GM12801 (cell line): ENCODE measurements at regions not wholly inside any gene's neighbourhood (a gene's known extent, or its start where the extent isn't known, plus 50 kb on each side); places are given as distances from the start of the nearest gene placed in this dataset.

Experiments used
- CTCF ChIP-seq: IDR thresholded peaks from one replicate; pipeline ENCODE4 v1.5.1; 2011; ENCODE audit warnings: control low read depth; ENCODE audit not compliant: insufficient read length; ENCODE audit errors: extremely low read depth

DNA sequence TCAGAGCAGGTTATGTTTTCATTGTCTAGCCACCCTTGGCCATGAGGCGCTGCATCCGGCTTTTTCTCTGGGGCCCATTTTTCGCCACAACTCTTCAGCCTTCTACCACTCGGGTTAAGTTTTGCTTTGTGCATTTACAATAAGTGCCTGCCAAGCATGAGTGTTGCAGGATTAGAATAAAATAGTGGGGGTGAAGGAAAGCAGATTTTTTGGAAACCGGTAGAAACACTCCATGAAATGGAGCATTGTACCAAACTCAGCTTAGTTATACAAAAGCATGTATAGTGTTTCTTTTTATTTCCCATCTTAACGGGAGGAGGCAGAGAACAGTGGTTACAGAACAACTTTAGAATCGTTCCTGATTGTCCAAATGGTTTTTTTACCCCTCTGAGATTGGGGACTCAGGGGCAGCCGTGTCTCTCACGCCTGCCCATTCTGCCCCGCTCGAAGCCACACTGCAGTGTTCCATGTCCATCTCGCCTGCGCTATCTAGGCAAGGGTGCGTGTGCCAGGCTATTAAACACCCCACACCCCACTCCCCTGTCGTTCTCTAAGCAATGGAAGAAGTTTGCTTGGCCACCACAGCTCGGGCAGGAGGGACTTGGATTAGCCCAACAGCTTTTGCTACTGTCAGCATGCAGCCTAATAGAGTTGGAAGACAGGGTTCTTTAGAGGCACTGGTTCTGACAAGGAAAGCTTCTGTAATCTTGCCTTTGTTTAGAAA lies 268.8 kb upstream of the WWC1 start:
- TF ChIP-seq CTCF, result no peak

DNA sequence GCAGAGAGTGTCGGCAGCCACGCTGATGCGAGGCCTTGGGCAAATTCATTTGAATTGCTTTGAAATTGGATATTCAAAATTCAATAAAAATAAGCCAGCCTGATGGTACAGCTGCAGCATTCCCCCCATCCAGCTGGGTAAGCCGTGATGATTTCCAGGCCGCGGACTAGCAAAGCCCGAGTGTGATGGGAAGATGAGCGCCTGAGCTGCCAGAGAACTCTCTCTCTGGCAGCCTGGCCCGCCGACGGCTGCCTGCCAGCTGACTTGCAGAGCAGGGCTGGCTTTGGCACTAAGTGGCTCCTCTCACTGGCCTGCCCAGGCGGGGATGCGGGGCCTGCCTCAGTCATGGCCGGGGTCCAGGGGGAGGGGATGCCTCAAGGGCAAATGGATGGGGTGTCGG lies 268.3 kb upstream of the WWC1 start:
- no peak for TF ChIP-seq CTCF

- no peak for TF ChIP-seq CTCF
Observed at GRCh38 chr5:168024306-168024705, 267.1 kb upstream of the WWC1 start.

- no peak for TF ChIP-seq CTCF
Observed at GRCh38 chr5:168027007-168027406, 264.4 kb upstream of the WWC1 start.

DNA sequence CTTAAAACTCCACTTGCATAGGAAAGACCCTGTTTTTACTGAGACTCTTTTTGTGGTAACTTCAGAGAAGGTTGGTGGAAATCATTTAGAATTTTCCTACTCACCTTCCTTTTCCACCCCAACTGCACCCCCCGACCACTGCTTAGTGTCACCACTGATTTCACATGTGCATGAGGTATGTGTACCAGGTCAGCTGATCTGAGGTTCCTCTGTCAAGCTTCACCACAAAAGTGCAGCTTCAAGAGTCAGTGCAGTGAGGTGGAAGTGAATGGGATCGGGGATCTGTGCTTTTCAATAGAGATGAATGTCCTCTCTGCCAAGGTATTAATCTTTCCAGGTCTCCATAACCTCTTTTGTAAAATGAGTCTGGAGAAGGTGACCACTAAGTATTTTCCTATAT lies 260.5 kb upstream of the WWC1 start:
- TF ChIP-seq CTCF, result no peak

DNA sequence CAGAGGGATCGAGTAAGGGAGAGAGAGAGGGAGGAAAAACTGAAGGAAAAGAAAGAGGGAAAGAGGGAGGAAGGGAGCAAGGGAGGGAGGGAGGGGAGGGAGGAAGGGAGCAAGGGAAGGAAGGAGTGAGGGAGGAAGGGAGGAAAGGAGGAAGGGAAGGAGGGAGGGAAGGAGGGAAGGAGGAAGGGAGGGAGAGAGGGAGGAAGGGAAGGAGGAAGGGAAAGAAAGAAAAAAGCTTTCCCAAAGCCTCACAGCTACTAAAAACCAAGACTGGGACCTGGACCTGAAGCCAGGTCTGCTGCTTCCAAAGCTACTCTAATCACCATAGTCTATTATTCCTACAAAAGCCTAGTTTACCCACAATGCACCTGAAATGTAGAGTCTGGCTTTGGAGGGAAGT lies 259.8 kb upstream of the WWC1 start:
- no peak for TF ChIP-seq CTCF

- no peak for TF ChIP-seq CTCF
Observed at GRCh38 chr5:168039039-168039438, 252.4 kb upstream of the WWC1 start.
